Retinal pigment epithelial cell (primary cell): ENCODE measurements at regions not wholly inside any gene's neighbourhood (a gene's known extent, or its start where the extent isn't known, plus 50 kb on each side); places are given as distances from the start of the nearest gene placed in this dataset.

Experiments used
- DNase-seq: peaks from one replicate; pipeline ENCODE4 v3.0.0-alpha.2; 2010; ENCODE audit warnings: low read depth
- H3K4me3 ChIP-seq: 2 replicates; pipeline ENCODE4 v1.5.1; 2011; ENCODE audit warnings: mild to moderate bottlenecking, low read length, control low read depth, moderate library complexity
- CTCF ChIP-seq: conservative IDR thresholded peaks from 2 replicates; pipeline ENCODE4 v1.5.1; 2011; ENCODE audit warnings: low read depth, low read length, control low read depth, inconsistent platforms

- no peak overlapping the region for H3K4me3 ChIP-seq
- no peak for DNase-seq
- TF ChIP-seq CTCF = no peak
Measured at GRCh38 chr5:13019729-13020128, 924.8 kb downstream of the DNAH5 start.

- TF ChIP-seq CTCF = no peak
- no peak for DNase-seq
Measured at GRCh38 chr5:13003457-13003856, 941.0 kb downstream of the DNAH5 start.

GRCh38 chr5:12999667-13000066 is 944.8 kb downstream of the DNAH5 start:
- no peak for TF ChIP-seq CTCF
- no peak for DNase-seq
- H3K4me3 ChIP-seq = no peak overlapping the region

More at GRCh38 chr5:13003457-13003856, 941.0 kb downstream of the DNAH5 start:
- H3K4me3 ChIP-seq = no peak overlapping the region

DNA sequence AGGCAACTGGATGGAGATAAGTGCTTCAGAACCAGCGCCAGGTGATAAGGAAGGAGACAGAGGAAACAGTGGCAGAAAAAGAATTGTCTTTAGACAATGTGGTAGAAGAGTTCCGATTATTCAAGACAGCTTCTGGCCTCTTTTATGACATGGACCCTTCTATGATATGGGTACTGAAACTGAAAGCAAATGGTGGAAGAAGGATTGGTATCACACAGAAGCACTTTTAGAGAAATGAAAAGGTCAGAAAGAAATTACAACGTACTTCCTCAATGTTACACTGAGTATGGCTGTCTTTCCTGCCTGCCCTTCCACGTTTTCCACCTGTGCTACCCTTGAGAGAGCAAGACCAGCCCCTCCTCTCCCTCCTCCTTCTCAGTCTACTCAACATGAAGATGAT is 959.3 kb downstream of the DNAH5 start:
- DNase-seq = no peak
- no peak for TF ChIP-seq CTCF
- no peak overlapping the region for H3K4me3 ChIP-seq

- H3K4me3 ChIP-seq = no peak overlapping the region
- no peak for DNase-seq
- TF ChIP-seq CTCF = no peak
Measured at GRCh38 chr5:12974856-12975255, 969.6 kb downstream of the DNAH5 start.

GRCh38 chr5:12965804-12966203 is 978.7 kb downstream of the DNAH5 start:
- no peak for DNase-seq
- no peak for TF ChIP-seq CTCF
- H3K4me3 ChIP-seq = no peak overlapping the region

DNA sequence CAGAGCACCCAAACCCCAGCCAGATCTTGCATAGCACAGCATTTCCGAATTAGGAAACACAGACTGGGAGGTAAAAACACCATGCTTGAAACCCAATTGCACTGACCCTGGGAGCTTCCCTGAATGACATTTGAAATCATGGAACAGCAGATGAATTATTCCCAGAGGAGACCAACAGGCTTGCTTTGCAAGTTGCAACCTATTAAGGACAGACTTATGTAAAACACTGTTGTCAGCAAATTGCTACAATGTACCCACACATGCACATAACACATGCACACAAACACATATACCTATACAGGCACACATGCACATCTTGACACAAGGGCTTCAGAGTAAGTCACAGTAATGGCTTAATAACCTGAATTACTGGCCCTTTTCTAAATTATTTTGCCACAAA is 984.8 kb downstream of the DNAH5 start:
- no peak for DNase-seq
- H3K4me3 ChIP-seq = no peak overlapping the region
- TF ChIP-seq CTCF = no peak
